ENCODE measurements at regions not wholly inside any gene's neighbourhood (a gene's known extent, or its start where the extent isn't known, plus 50 kb on each side); places are given as distances from the start of the nearest gene placed in this dataset.

DNA sequence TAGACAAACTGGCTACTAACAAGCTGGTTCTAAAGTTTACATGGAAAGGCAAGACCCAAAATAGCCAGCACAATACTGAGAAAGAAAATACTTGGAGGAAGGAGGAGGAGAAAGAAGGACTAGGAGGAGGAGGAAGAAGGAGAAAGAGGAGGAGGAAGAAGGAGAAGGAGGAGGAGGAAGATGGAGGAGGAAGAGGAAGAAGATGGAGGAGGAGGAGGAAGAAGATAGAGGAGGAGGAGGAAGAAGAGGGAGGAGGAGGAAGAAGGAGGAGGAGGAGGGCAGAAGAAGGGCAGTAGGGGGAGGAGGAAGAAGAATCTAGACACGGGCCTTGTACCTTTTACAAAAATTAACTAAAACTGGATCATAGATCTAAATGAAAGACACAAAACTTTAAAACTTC lies 92.6 kb downstream of the METTL4 start:
- DNase-seq = no peak

DNA sequence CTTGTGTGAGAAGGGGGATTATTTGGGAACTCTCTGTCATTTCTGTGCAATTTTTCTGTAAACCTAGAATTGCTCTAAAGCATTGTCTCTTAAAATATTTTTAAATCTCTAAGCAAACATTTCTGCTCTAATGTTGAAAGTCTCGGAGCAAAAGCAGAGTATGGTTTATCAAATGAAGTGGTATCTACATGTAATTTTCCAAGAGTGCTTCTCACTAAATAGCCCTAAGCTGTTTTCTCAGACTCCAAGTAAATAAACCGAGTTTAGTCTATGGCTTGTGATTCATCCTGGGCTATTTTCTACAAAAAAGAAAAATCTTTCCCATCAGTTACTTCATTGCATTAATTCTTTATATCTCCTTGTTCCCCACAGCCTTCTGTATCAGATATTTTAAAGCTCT lies 90.8 kb downstream of the METTL4 start:
- no peak for DNase-seq

DNA sequence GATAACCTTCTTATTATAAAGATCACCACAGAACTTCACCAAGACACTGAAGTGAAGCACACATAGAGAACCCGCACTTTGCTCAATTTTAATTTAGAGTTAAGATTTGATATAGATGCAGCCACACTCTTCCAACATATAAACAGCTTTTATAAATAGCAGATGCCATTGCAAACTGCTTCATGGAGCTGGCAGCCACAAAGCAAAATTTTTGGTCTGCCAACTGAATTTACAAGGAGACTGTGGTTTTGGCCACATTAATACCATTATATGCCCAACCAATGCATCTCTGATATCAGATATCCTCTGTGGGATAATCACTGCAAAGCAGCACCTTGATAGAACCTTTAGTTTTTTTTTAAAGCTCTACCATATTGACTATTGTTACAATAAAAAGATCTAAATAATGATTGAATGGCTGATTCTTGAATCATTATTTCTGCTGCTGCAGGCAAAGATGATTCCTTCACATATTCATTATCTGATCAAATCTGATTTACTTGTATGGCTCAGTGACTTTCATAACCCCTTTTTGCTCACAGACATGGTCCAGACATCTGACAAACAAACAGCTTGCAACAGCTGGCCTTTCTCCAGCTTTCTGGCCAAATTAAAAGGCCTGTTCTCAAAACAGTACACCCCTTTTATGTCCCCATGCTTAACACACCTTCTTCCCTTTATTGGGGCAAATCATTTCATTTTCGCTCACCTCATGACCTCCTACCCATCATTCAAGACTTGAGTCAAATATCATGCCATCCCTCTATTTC lies 88.4 kb downstream of the METTL4 start:
- no peak for DNase-seq

DNA sequence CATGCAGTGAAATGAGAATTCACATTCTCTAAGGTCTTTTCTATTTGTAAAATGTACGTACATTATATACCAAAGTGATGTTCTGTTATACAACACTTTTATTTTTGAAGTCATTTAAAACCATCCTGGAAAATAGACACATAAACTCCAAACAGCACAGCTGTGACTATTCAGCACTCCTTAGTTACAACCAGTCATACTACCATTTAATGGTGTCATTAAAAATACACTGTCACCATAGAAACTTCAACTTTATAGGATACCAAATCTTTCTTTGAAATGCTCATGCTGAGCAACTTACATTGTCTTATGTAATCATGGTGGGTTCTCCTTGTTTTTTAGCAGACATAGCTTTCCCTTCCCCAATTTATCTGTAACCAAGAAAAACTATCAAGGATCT lies 85.3 kb downstream of the METTL4 start:
- no peak for DNase-seq

DNA sequence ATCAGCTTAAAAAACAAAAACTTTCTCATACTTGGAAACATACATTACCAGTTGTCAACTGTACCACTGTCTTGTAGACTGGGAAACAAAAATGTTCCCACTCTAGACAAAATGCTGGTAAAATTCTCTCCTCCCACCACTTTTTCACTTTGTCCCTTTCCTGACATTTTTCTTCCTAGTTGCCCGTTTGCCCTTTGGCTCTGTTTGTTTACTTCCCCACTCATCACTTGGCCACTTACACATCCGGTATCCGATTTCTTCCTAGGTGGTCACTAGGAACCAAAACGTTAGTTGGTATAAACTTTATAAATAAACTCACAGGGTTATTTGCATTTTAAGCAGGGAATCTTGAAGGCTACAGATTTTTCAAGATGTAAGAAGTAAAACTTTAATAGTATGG lies 84.9 kb downstream of the METTL4 start:
- DNase-seq = no peak
